ENCODE measurements at regions not wholly inside any gene's neighbourhood (a gene's known extent, or its start where the extent isn't known, plus 50 kb on each side); places are given as distances from the start of the nearest gene placed in this dataset.

DNA sequence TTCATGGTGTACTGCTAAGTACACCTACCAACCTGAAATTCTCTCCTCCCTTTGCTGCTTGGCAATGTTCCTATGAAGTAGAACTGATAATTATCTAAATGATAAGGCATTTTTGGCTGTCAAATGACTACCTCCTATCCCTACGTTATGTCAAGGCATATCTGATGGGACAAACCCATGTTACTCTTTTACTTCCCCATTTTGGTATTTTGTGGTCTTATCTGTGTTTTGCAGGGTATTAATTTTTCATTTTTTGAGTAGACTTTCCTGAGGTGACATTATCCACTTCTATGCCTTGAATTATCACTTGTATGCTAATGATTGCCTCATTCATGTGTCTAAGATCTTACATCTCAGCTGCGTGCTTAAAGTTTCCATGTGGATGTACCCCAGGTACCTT is 499.6 kb upstream of the B3GALT2 start (continued):
- TF ChIP-seq TCF7 (IDR thresholded peaks at IDR 0.05; ENCODE audit: borderline replicate concordance) (no peak), ZNF77 (CRISPR knock-in tag; IDR thresholded peaks at IDR 0.05) (no peak), CTBP1 (IDR thresholded peaks at IDR 0.05; ENCODE audit: borderline replicate concordance) (0 out of 2 replicates have a peak, but pooled peaks have one; percentile 39), ZNF124 (CRISPR knock-in tag; IDR thresholded peaks at IDR 0.05) (no peak), ELF4 (CRISPR knock-in tag; IDR thresholded peaks at IDR 0.05) (peak; percentile 96), NRF1 (conservative IDR thresholded peaks at IDR 0.05 in 1 of 2, IDR thresholded peaks at IDR 0.05 in 1 of 2) (no peak), ARID1B (IDR thresholded peaks at IDR 0.05) (peak; percentile 63), ZFP30 (CRISPR knock-in tag; IDR thresholded peaks at IDR 0.05; ENCODE audit: borderline replicate concordance) (no peak), MAZ (CRISPR knock-in tag; conservative IDR thresholded peaks at IDR 0.05 in 1 of 2, IDR thresholded peaks at IDR 0.05 in 1 of 2) (peak in 1 of 2 experiments; percentile 62; a peak in 1 of 4 replicates), SAFB (IDR thresholded peaks at IDR 0.05; ENCODE audit: borderline replicate concordance, low read depth, low read length) (no peak), ZNF133 (CRISPR knock-in tag; IDR thresholded peaks at IDR 0.05) (no peak), NR3C1 (CRISPR knock-in tag; IDR thresholded peaks at IDR 0.05) (no peak), ELF2 (CRISPR knock-in tag; IDR thresholded peaks at IDR 0.05) (no peak), TEAD1 (CRISPR knock-in tag; IDR thresholded peaks at IDR 0.05) (peak in 1 of 2 experiments; percentile 82; a peak in 1 of 4 replicates)
- TF ChIP-seq, protein P1, sequence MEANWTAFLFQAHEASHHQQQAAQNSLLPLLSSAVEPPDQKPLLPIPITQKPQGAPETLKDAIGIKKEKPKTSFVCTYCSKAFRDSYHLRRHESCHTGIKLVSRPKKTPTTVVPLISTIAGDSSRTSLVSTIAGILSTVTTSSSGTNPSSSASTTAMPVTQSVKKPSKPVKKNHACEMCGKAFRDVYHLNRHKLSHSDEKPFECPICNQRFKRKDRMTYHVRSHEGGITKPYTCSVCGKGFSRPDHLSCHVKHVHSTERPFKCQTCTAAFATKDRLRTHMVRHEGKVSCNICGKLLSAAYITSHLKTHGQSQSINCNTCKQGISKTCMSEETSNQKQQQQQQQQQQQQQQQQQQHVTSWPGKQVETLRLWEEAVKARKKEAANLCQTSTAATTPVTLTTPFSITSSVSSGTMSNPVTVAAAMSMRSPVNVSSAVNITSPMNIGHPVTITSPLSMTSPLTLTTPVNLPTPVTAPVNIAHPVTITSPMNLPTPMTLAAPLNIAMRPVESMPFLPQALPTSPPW (CRISPR knock-in tag; IDR thresholded peaks at IDR 0.05) = peak; percentile 22; the same call in 1 of the 2 replicates
- TF ChIP-seq, protein P2, sequence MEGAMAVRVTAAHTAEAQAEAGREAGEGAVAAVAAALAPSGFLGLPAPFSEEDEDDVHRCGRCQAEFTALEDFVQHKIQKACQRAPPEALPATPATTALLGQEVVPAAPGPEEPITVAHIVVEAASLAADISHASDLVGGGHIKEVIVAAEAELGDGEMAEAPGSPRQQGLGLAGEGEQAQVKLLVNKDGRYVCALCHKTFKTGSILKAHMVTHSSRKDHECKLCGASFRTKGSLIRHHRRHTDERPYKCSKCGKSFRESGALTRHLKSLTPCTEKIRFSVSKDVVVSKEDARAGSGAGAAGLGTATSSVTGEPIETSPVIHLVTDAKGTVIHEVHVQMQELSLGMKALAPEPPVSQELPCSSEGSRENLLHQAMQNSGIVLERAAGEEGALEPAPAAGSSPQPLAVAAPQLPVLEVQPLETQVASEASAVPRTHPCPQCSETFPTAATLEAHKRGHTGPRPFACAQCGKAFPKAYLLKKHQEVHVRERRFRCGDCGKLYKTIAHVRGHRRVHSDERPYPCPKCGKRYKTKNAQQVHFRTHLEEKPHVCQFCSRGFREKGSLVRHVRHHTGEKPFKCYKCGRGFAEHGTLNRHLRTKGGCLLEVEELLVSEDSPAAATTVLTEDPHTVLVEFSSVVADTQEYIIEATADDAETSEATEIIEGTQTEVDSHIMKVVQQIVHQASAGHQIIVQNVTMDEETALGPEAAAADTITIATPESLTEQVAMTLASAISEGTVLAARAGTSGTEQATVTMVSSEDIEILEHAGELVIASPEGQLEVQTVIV (CRISPR knock-in tag; IDR thresholded peaks at IDR 0.05; ENCODE audit: borderline replicate concordance) = no peak
- TF ChIP-seq, protein P3, sequence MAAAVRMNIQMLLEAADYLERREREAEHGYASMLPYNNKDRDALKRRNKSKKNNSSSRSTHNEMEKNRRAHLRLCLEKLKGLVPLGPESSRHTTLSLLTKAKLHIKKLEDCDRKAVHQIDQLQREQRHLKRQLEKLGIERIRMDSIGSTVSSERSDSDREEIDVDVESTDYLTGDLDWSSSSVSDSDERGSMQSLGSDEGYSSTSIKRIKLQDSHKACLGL (CRISPR knock-in tag; IDR thresholded peaks at IDR 0.05; ENCODE audit: borderline replicate concordance, poor library complexity, severe bottlenecking) = no peak
- TF ChIP-seq, protein P4, sequence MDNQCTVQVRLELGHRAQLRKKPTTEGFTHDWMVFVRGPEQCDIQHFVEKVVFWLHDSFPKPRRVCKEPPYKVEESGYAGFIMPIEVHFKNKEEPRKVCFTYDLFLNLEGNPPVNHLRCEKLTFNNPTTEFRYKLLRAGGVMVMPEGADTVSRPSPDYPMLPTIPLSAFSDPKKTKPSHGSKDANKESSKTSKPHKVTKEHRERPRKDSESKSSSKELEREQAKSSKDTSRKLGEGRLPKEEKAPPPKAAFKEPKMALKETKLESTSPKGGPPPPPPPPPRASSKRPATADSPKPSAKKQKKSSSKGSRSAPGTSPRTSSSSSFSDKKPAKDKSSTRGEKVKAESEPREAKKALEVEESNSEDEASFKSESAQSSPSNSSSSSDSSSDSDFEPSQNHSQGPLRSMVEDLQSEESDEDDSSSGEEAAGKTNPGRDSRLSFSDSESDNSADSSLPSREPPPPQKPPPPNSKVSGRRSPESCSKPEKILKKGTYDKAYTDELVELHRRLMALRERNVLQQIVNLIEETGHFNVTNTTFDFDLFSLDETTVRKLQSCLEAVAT (IDR thresholded peaks at IDR 0.05) = no peak

Measured in K562 (cell line).